HG02623 (cell line): ENCODE measurements at regions not wholly inside any gene's neighbourhood (a gene's known extent, or its start where the extent isn't known, plus 50 kb on each side); places are given as distances from the start of the nearest gene placed in this dataset.

ENCODE experiments used
- ATAC-seq: cut with Tn5 transposase; IDR thresholded peaks from one replicate; pipeline ENCODE4 v1.9.1; 2021; ENCODE audit warnings: moderate library complexity; ENCODE audit not compliant: unreplicated experiment

DNA sequence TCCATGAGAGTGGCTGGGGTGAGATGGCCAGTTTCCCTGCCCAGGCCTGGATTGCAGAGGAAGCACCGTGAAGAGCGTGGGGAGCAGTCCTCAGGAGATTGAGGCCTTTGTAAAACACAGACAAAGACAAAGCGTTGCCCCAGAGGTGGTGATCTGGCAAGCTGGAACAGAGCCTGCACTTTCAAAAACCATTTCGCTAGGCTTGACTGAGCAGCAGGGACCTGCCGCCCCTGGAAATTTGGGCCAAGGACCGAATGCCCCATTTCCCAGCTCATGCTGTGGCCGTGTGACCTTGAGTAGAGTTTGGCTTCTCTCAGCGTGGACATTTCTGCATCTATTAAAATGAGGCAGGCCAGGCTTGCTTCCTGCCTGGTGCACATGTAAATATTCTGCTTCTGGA lies 381.4 kb downstream of the BCOR start:
- ATAC-seq: no peak

DNA sequence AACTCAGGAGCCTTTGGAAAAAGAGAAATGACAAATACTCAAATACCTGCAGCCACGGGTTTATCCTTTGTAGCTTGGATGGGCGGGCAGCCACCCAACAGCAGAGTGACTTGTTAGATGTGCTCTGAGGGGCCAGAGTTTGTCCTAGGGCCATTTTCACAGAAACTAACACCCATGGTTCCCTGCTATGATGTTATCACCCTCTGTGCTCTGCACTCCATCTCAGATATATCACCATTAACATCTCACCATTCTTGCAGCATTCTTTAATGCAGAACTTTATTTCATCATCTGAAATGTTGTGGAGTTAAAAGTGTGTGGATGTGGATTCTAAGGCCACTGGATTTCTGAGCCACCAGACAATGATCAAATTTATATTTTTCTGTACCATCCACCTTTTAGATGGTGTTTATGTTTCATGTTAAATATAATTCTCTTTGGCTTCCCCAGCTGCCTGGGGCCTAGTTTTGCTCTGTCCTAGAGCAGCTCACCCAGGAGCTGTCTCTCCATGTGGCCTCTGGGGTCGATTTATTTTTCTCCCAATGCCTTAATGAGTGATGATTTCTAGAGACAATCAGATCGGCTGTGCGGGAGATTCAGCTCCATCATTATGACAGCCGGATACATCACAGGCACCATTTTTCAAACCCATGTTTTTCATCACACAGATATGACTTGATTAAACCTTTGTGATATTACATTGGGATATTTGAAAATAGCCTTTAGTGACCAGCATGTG lies 380.8 kb downstream of the BCOR start:
- ATAC-seq: no peak

DNA sequence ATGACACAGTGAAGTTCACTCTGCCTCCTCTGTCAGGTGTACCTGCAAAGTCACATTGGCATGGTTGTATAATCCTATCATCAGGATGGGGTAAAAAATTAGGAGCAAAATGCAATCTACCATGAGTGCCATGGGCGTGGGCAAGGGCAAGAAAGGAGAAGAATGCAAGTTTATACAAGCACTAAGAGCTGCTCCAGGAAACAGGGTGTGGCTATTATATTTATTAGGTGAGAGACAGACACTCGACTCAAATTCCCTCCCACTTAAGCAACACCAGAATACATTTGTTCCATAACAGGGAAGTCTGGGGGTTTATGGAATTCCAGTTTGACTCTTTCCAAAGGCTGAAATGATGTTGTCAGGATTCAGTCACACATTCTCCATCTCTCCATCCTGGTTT lies 378.8 kb downstream of the BCOR start:
- no peak for ATAC-seq

DNA sequence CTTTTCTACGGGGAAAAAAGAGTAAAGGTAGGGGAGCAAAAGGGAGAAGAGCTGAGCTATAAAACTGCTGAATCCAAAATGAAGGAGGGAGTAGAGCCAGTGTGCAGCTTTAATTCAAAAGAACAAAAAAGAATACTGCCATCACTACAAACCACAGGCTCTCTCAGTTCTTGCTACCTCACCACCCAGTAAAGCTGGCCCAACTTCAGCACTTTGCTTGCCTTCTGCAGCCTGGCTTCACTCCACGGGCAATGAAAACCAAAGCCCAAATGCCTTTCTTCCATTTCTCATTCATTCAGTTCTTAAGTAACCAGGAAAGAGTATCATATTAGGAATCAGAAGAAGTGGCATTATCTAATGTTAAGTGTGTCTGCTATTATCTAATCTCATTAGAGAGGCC lies 376.8 kb downstream of the BCOR start:
- no peak for ATAC-seq

DNA sequence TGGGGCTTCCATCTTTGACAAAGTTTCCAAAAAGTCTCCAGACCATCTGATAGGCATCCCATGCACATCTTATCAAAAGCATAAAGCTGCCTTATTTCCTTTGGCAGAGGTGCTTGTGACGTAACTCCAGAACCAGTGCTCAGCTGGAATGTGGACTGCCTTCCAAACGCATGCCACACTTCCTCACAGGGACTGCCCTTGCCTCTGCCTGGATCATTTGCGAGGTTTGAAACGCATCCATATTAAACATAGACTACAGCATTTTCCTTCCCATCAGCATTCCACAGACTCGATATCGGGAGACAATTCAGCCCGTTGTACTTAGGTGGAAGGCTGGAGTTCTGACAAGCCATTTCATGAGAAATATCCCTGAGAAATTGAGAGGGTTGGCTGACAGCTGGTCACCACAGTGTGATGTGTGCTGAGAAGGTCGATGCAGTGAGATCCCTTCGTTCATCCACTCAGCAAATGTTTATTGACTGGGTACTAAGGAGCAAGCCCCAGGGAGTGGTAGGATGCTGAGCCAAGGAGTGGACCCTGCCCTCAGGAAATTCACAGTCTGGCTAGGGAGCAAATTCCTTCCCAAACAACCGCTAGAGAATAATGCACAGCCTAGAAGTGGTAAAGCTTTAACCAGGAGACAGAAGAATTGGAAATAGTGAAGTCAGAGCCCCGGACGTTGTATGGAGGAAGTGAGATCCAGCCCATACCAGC lies 376.0 kb downstream of the BCOR start:
- ATAC-seq: no peak

DNA sequence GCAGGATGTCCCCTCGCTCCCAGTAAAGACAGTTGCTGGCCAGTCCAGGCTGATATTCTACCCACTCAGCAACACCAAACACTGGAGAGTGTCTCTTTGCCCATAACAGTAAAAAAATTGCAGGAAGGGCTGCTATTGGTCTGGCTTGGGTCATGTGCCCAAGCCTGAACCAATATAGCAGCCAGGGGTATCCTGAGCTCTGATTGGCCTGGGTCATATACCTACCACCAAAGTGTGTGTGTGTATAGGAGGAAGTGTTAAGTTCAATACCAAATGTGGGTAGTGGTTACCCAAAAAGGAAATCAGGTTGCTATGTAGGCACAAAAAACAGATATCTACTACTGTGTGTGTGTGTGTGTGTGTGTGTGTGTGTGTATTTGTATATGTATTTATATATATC lies 373.2 kb downstream of the BCOR start:
- no peak for ATAC-seq

DNA sequence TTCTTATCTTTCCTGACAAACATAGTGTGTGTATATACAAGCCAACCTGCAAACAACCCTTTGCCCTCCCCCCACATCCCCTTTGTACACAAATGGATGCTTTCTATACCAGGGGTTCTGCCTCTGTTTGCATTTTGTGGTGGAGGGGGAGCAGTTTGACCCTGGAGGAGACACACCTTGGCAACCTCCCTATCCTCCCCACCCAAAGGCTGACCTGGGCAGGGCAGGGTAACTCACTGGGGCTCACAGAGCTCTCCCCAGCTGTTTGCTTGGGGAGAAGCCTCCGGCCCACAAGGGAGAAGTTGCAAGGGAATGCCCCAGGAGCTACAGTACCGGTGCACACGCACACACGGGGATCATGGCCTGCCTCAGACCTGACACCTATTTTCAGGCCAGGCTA lies 372.6 kb downstream of the BCOR start:
- no peak for ATAC-seq

DNA sequence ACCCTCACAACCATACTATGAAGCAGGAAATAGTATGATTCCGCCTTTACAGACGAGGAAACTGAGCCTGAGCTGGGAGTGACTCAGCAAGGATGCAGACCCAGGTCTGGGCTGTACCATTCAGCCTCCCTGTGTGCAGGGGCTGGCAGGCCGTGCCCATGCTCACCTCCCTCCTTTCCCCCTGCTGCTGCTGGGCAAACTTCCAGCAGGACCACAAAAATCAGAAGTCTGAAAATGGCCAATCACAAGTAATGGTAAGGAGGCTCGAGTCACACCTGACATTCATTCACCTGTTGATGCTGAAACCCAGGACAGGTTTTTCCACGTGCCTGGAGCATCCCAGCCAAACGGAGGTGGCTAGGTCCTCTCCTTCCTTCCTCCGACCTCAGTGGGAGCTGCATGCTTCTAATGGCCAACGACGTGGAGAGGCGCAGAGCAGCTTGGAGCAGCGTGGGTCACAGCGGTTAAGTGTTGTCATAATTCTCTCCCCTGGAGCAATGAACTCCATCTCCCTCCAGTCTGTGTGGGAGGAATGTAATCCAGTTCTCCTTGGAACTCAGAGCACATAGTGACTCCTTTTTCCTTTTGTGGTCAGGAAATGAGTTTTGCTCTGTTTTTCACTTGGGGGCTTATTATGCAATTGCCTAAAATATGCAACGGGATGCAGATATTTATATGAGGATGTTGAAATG lies 371.7 kb downstream of the BCOR start:
- ATAC-seq: no peak

DNA sequence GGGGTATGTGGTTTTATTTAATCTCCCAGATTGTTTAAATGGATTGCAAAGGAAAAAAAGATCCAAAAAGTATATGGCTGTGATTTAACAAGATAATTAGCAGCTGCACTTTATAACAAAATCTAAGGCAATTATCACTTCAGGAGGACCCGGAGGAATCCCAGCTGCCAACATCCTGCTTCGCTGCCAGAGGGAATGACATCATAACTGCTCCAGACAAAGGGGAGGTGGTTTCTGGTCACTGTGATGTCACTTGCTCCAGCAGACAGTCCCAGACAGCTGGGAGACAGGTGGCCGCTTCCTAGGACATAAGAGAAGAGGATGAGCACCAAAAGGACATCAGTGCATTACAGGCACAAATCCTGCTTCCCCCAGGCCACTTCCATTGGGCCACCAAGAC lies 371.0 kb downstream of the BCOR start:
- ATAC-seq: no peak

DNA sequence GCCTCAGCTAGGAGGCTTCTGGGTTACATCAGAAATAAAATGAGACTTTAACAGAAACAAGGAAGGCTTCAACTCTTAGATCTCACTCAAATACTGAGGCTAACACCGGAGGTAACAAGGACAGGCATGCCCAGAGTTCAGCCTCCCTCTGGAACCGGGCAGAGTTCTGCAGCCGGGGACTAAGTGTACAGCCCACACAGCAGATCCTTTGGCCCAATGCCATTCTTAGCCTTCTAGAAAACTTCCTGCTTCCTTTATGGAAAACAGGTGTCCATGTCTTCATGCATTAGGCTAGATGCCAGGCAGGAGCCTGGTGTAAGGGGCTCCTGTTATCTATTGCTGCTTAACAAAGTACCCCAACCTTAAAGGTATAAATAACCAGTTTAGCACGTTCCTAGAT lies 369.7 kb downstream of the BCOR start:
- no peak for ATAC-seq

DNA sequence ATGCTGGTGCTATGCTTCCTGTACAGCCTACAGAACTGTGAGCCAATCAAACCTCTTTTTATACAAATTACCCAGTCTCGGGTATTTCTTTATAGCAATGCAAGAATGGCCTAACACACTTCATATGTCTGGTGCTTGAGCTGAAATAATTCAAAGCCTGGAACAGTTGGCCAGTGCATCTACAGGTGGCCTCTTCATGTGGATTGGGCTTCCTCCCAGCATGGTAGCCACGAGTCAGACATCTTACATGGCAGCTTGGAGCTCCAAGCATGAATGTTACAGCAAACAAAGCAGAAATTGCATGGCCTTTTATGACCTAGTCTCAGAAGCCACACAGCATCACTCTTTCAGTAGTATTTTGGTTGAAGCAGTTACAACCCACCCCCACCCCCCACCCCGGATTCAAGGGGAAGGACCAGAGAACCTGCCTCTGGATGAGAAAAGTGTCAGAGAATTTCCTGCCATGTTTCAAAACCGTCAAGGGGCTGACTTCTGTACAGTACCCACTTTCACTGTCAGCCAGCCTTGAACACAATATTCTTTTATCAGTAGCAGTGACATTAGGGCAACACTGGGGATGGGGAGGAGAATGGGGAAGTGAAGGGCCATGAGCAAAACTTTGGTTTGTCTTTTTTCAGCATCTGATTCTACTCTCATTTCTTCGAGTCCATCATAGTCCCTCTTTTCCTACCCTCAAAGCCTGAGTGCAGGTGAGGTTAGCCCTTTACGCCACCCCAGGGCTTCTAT lies 368.7 kb downstream of the BCOR start:
- ATAC-seq: no peak

DNA sequence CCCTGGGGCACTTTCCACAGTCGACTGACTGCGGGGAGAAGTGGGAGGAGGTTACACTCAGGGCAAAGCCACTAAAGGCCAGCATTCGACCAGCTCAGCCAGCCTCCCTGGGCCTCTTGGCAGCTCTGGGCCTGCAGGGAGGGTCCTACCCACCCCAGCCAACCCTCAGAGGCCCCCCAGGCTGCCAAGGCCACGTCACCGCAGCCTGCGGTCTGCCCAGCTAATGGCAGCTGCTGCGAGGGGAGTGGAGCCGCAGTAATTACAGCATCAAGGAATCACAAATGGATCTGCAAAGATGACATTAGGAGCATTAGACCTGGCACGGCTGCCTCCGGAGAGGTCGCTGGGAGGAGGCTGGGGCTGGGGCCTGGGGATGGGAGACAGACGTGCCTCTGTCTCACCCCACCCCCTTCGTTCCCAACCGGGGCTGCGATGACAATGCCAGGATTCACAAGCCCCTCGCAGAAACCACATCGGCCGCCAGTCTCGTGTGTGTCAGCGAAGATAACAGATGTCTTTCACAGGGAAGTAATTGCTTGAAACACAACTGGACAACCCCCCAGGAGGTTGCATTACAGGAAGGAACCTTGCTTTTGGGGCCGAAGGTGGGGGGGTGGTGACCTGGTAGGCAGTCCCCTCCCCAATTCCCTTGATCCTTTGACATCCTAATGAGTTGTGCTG lies 367.6 kb downstream of the BCOR start:
- no peak for ATAC-seq

DNA sequence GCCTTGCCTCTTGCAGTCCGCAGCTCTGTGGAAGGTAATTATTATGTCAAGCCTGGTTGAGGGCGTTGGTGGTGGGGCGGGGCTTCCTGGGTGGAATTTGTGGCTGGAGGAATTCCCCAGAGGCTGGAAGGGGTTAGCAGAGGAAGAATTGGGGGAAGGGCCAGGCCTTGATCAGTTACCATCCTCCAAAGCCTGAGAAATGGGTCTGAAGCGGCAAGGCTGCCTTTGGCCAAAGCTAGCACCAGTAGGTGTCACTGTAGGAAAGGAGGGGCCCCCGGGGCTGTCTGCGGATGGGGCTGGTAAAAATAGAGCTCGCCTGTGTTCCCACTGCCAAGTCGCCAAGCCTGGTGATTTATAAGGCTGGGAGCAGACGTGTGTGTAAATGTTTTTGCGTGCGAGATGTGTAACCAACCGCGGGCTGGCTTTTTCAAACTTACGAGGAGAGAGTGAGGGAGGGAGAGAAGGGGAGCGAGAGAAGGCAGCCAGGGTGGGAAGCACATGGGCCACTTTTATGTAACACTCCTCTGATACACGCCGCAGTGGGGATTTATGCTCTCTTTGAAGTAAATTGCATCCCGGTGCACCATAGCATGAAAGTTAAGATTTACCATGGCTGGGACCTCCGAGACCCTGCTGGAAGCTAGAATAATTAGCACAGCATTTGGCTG lies 367.0 kb downstream of the BCOR start:
- no peak for ATAC-seq

DNA sequence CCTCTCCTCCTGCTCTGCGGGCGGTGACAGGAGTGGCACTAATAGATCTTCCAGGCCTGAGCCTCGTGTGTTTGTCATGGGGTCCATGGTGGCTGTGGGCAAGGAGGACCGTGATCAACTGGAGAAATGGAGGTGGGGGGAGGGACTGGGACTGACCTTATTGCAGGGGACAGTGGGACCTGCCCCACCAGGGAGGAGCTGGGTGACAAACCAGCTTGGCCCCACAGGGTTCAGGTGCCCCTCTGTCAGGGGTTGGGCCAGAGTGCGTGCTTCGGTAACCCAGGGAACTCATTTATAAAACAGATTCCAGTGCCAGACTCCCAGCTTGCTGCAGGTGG lies 366.5 kb downstream of the BCOR start:
- ATAC-seq: no peak

DNA sequence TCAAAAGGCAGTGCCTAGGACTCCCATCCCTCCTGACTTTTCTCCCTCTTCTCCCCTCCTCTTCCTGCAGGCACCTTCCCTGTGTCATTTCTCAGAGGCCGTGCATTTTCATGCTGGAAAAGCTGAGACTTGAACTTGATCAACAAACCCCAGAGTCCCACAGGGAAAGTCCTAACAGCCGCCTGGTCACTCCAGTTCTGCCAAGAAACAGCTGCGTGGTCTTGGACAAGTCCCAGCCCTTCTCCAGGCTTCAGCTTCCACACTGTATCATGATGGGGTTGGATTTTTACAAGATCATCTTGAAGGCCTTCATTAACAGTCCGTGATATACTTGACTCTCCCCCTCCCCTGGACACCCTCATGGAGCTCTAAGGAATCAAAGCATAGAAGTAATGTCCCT lies 366.0 kb downstream of the BCOR start:
- no peak for ATAC-seq

DNA sequence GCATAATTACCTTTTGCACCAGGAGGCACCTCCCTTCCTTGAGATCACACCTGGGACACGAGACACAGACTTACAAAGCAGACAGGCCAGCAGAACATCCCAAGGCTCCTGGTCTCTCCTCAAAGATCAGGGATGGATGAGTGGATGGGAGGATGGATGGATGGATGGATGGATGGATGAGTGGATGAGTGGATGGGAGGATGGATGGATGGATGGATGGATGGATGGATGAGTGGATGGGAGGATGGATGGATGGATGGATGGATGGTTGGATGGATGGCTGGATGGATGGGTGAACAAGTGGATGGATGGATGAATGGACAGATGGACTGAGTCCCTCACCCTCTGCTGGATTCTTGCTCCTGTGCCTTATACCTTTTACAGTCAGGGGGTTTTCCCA lies 364.0 kb downstream of the BCOR start:
- no peak for ATAC-seq

DNA sequence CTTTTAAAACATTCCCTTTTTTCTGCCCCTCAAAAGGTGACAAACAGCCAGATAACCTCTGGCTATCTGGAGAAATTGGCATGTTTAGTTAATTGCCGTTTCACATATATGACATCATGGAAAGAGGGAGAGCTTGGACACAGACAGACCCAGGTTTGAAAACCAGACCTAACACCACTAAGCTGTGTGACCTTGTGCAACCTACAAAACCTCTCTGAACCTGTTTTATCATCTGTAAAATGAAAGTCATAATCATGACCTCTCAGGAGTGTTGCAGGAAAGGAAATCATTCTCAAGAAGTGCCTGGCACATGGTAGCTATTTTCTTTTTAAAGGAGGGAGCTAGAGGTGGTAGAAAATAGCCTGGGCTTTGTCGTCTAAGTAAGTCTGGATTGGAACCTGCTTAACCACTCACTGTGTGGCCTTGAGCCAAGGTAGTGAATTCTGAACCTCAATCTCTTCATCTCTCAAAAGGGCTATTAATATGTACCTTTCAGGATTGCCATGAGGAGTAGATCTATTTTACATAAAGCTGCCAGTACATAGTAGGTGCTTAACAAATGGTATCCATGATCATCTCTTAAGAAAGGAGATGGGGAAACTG lies 363.5 kb downstream of the BCOR start:
- no peak for ATAC-seq

DNA sequence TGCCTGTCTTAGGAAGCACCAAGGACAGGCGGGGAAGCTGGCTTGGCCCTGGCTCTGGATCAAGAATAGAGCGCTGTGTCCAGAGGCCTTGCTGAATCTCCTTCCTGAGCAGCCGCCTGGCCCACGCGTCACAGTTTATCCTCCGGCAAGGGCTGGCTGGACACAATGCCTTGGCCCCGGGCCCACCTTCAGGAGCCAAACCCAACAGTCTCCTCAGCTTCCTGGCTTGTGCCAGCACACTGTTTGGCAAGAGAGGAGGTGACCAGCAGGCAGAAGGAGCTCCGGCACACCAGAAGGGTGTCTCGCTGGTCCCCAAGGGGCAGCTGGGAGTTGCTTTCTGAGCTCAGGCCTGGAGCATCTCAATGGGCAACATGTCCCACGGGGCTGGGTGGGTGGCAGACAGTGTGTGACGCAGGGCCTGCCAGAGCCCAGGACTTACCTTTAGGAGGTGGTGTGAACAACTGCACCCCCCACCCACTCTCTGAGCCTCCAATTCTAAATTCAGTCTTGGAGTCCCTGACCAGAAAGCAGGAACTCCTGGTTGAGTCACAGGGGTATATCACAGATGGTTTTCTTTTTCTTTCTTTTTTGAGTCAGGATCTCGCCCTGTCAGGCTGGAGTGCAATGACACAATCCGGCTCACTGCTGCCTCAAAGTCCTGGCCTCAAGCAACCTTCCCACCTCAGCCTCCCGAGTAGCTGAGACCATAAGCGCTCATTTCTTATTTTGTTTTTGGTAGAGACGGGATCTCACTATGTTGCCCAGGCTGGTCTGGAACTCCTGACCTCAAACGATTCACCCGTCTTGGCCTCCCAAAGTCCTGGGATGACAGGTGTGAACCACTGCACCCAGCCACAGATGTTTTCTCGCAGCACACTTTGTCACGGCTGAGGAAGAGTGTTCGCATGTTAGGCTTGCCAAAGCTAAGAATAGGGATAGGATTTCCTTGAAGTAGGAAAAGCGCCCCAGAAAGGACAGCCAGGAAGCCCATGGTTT lies 361.2 kb downstream of the BCOR start:
- ATAC-seq: no peak

DNA sequence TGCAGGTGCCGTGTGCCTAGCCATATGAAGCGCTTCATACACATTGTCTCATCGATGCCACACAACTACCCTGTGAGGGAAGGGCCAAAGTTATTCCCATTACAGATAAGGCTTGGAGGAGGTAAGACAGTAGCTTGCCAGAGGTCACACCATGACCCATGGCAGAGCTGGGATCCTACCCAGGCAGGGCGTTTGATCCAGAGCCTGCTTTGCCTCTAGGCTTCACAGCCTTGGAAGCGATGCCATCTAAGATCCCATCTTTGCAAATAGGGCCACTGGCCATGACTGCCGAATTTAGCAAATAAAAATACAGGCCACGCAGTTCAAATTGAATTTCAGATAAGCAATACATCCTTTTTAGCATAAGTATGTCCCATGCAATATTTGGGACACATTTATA lies 358.2 kb downstream of the BCOR start:
- no peak for ATAC-seq
